HG03342 (cell line): ENCODE measurements at regions not wholly inside any gene's neighbourhood (a gene's known extent, or its start where the extent isn't known, plus 50 kb on each side); places are given as distances from the start of the nearest gene placed in this dataset.

Source experiments
- ATAC-seq: cut with Tn5 transposase; IDR thresholded peaks from one replicate; pipeline ENCODE4 v1.9.1; 2021; ENCODE audit warnings: mild to moderate bottlenecking, moderate library complexity; ENCODE audit not compliant: unreplicated experiment

- no peak for ATAC-seq
Measured at GRCh38 chr6:224350-224749, 67.9 kb upstream of the DUSP22 start.

GRCh38 chr6:225121-225721, 67.1 kb upstream of the DUSP22 start:
- no peak for ATAC-seq

GRCh38 chr6:225907-226306, 66.4 kb upstream of the DUSP22 start:
- ATAC-seq: no peak

GRCh38 chr6:226516-227073, 65.7 kb upstream of the DUSP22 start:
- ATAC-seq: no peak

GRCh38 chr6:227074-227782, 65.1 kb upstream of the DUSP22 start:
- ATAC-seq: peak; percentile 17

- ATAC-seq: no peak
Measured at GRCh38 chr6:227812-228338, 64.4 kb upstream of the DUSP22 start.

- ATAC-seq: peak; percentile 35
Measured at GRCh38 chr6:228881-229651, 63.2 kb upstream of the DUSP22 start.

GRCh38 chr6:231779-232178, 60.5 kb upstream of the DUSP22 start:
- no peak for ATAC-seq

GRCh38 chr6:232982-233640, 59.2 kb upstream of the DUSP22 start:
- no peak for ATAC-seq

GRCh38 chr6:234706-235372, 57.4 kb upstream of the DUSP22 start:
- no peak for ATAC-seq

- peak; percentile 76 for ATAC-seq
Measured at GRCh38 chr6:235763-236360, 56.4 kb upstream of the DUSP22 start.

- no peak for ATAC-seq
Measured at GRCh38 chr6:236519-236918, 55.8 kb upstream of the DUSP22 start.

- no peak for ATAC-seq
Measured at GRCh38 chr6:240151-240550, 52.1 kb upstream of the DUSP22 start.

GRCh38 chr6:241336-241865, 50.9 kb upstream of the DUSP22 start:
- no peak for ATAC-seq
